Body of pancreas (tissue), 4 donors: ENCODE measurements at regions not wholly inside any gene's neighbourhood (a gene's known extent, or its start where the extent isn't known, plus 50 kb on each side); places are given as distances from the start of the nearest gene placed in this dataset.
A peak's percentile ranks its signal among the peaks of the same experiment; 100 is the strongest.

Source experiments
- POLR2A ChIP-seq, 3 donors: fragments of 450-650 bp; IDR thresholded peaks; one replicate each; pipeline ENCODE4 v1.6.1; 2016; ENCODE audit warnings: antibody characterized with exemption in 3 of 3, mild to moderate bottlenecking in 2 of 3
- TF ChIP-seq, protein P1 (sequence below), 7 experiments: fragments of 450-650 bp in 4 of 7; fragments of 200-600 bp in 3 of 7; sonication (generic) in 3 of 7; IDR thresholded peaks; one replicate each; pipeline ENCODE4 v1.5.1; 2016 to 2019; ENCODE audit warnings: antibody characterized with exemption in 7 of 7

GRCh38 chr5:42912184-42912798 lies 100.6 kb upstream of the SELENOP start:
- TF ChIP-seq POLR2A (IDR thresholded peaks at IDR 0.05) = no peak
- TF ChIP-seq, protein P1, sequence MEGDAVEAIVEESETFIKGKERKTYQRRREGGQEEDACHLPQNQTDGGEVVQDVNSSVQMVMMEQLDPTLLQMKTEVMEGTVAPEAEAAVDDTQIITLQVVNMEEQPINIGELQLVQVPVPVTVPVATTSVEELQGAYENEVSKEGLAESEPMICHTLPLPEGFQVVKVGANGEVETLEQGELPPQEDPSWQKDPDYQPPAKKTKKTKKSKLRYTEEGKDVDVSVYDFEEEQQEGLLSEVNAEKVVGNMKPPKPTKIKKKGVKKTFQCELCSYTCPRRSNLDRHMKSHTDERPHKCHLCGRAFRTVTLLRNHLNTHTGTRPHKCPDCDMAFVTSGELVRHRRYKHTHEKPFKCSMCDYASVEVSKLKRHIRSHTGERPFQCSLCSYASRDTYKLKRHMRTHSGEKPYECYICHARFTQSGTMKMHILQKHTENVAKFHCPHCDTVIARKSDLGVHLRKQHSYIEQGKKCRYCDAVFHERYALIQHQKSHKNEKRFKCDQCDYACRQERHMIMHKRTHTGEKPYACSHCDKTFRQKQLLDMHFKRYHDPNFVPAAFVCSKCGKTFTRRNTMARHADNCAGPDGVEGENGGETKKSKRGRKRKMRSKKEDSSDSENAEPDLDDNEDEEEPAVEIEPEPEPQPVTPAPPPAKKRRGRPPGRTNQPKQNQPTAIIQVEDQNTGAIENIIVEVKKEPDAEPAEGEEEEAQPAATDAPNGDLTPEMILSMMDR (IDR thresholded peaks at IDR 0.05) = peak in 5 of 7 experiments; percentile 9 to 23 (median 17)
